Testis (tissue), 2 donors: ENCODE measurements at regions not wholly inside any gene's neighbourhood (a gene's known extent, or its start where the extent isn't known, plus 50 kb on each side); places are given as distances from the start of the nearest gene placed in this dataset.

ENCODE experiments used
- DNase-seq: peaks from one replicate; pipeline ENCODE4 v3.0.0-alpha.2; 2019
- H3K27ac ChIP-seq, 2 donors: fragments of 200-600 bp; sonication (generic); one replicate each; pipeline ENCODE4 v1.5.1; 2019
- H3K27me3 ChIP-seq: fragments of 200-600 bp; sonication (generic); one replicate; pipeline ENCODE4 v1.5.1; 2019
- H3K36me3 ChIP-seq: fragments of 200-600 bp; sonication (generic); one replicate; pipeline ENCODE4 v1.5.1; 2017; ENCODE audit warnings: low read depth; ENCODE audit errors: missing control alignments
- H3K4me1 ChIP-seq: fragments of 200-600 bp; sonication (generic); one replicate; pipeline ENCODE4 v1.5.1; 2019
- H3K4me3 ChIP-seq, 2 donors: fragments of 200-600 bp; sonication (generic); one replicate each; pipeline ENCODE4 v1.5.1; 2017 to 2019
- H3K9me3 ChIP-seq: fragments of 200-600 bp; sonication (generic); one replicate; pipeline ENCODE4 v1.5.1; 2017
- CTCF ChIP-seq, 3 experiments: fragments of 450-650 bp in 2 of 3; fragments of 200-600 bp in 1 of 3; sonication (generic) in 1 of 3; IDR thresholded peaks; one replicate each; pipeline ENCODE4 v1.5.1; 2016 to 2019; ENCODE audit warnings: antibody characterized with exemption in 3 of 3, mild to moderate bottlenecking in 2 of 3, moderate library complexity in 1 of 3
- POLR2A ChIP-seq: fragments of 450-650 bp; IDR thresholded peaks from one replicate; pipeline ENCODE4 v1.6.1; 2017; ENCODE audit warnings: antibody characterized with exemption, mild to moderate bottlenecking, moderate library complexity
- WGBS, 2 donors: methylation state at CpG; one replicate each; pipeline ENCODE4 v1.1.5; 2018; 5-methylcytosine and 5-hydroxymethylcytosine counted together
- intact Hi-C: fragments of 100-400 bp; cut with DNase I; formaldehyde crosslinking; loops from one replicate; pipeline ENCODE4 v1.15.1; 2023; ENCODE audit warnings: low total_unique reads

GRCh38 chr1:187638733-187639434 lies 810.1 kb downstream of the PLA2G4A start:
- WGBS, 2 donors: 86 to 89% methylated on average over 2 of the region's 2 CpGs
- H3K36me3 ChIP-seq: no peaks in the 10 kb centered on the region
- no peak overlapping the region for H3K27ac ChIP-seq
- DNase-seq: no peak
- H3K27me3 ChIP-seq: no peaks in the 10 kb centered on the region
- H3K4me3 ChIP-seq: no peak overlapping the region
- TF ChIP-seq CTCF (IDR thresholded peaks at IDR 0.05) (no peak), POLR2A (no peak)
- H3K4me1 ChIP-seq: no peaks in the 10 kb centered on the region
- intact Hi-C loops: no loop called here
- no peaks in the 10 kb centered on the region for H3K9me3 ChIP-seq

GRCh38 chr1:187641015-187641414 lies 812.3 kb downstream of the PLA2G4A start:
- H3K4me1 ChIP-seq: no peaks in the 10 kb centered on the region

GRCh38 chr1:187641463-187641862 lies 812.7 kb downstream of the PLA2G4A start:
- 58 to 79% methylated on average over 7 of the region's 7 CpGs for WGBS, 2 donors
- Histone ChIP-seq H3K4me1 (no peaks in the 10 kb centered on the region), H3K27ac (no peak overlapping the region), H3K4me3 (no peak overlapping the region), H3K36me3 (no peaks in the 10 kb centered on the region), H3K9me3 (no peaks in the 10 kb centered on the region), H3K27me3 (no peaks in the 10 kb centered on the region)
- TF ChIP-seq CTCF (IDR thresholded peaks at IDR 0.05): no peak
- TF ChIP-seq POLR2A: no peak
- intact Hi-C loops: no loop called here
- no peak for DNase-seq

More at GRCh38 chr1:187641015-187641414, 812.3 kb downstream of the PLA2G4A start:
- no peaks in the 10 kb centered on the region for H3K27me3 ChIP-seq
- H3K4me3 ChIP-seq: no peak overlapping the region
- TF ChIP-seq POLR2A: no peak
- TF ChIP-seq CTCF (IDR thresholded peaks at IDR 0.05): no peak
- WGBS, 2 donors: 56 to 73% methylated on average over 5 of the region's 5 CpGs
- no peaks in the 10 kb centered on the region for H3K36me3 ChIP-seq
- no peak overlapping the region for H3K27ac ChIP-seq
- no peaks in the 10 kb centered on the region for H3K9me3 ChIP-seq
- no peak for DNase-seq
- intact Hi-C loops: no loop called here

GRCh38 chr1:187641907-187642306 lies 813.2 kb downstream of the PLA2G4A start:
- H3K4me1 ChIP-seq: no peaks in the 10 kb centered on the region

More at GRCh38 chr1:187641907-187642306, 813.2 kb downstream of the PLA2G4A start:
- no peak for TF ChIP-seq CTCF (IDR thresholded peaks at IDR 0.05)
- TF ChIP-seq POLR2A: no peak
- Histone ChIP-seq H3K36me3 (no peaks in the 10 kb centered on the region), H3K4me3 (no peak overlapping the region), H3K27me3 (no peaks in the 10 kb centered on the region), H3K9me3 (no peaks in the 10 kb centered on the region), H3K27ac (no peak overlapping the region)
- WGBS, 2 donors: 70 to 76% methylated on average over 2 of the region's 2 CpGs
- DNase-seq: no peak
- intact Hi-C loops: no loop called here
